ENCODE measurements at regions not wholly inside any gene's neighbourhood (a gene's known extent, or its start where the extent isn't known, plus 50 kb on each side); places are given as distances from the start of the nearest gene placed in this dataset.

DNA sequence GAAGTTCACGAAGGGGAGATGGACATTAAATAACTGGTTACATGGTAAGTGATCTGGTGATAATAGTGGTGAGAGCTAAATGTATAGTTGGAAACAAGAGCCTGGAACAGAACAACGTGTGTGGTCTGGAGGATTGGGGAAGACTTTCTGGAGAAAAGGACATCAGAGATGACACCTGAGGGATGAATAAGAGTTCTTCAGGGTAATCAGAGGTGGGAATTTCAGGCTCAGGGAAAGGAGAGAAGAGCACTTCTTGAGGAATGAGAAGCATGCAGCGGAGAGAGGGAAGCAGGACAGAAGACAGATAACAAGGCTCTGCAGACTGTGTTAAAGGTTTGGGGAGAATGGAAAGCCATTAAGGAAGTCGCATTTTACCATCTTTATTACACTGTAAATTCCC is 450.7 kb downstream of the TNS1 start:
- DNase-seq (ENCODE audit: low read depth), result no peak
- Histone ChIP-seq H3K4me2 (ENCODE audit: low read length) (peak overlapping the region; percentile 22), H3K27ac (ENCODE audit: low read depth, low read length) (no peak overlapping the region), H3K9me3 (ENCODE audit: insufficient read depth, low read depth, low read length) (no peaks in the 10 kb centered on the region), H3K4me1 (ENCODE audit: insufficient read depth, low read length) (peaks cover 12% of the 10 kb centered on the region), H3K9ac (ENCODE audit: low read length) (no peak overlapping the region), H4K20me1 (ENCODE audit: insufficient read depth, low read length) (no peaks in the 10 kb centered on the region), H3K36me3 (ENCODE audit: insufficient read depth, low read length) (no peaks in the 10 kb centered on the region), H3K27me3 (ENCODE audit: insufficient read depth, low read length) (no peaks in the 10 kb centered on the region), H3K4me3 (ENCODE audit: insufficient read depth, low read depth, low read length) (no peak overlapping the region), H2AFZ (ENCODE audit: low read depth, low read length) (no peak overlapping the region), H3K79me2 (ENCODE audit: insufficient read depth, low read length) (no peaks in the 10 kb centered on the region)
- H3K4me3 Mint-ChIP-seq (ENCODE audit: unreplicated experiment), result peak overlapping the region; percentile 7
- H3K36me3 Mint-ChIP-seq (ENCODE audit: low read depth, unreplicated experiment), result no peaks in the 10 kb centered on the region
- H3K27ac Mint-ChIP-seq (ENCODE audit: unreplicated experiment), result peak overlapping the region; percentile 93
- peaks cover 47% of the 10 kb centered on the region for H3K4me1 Mint-ChIP-seq (ENCODE audit: low read depth, unreplicated experiment)
- TF ChIP-seq EZH2 (IDR thresholded peaks at IDR 0.05; ENCODE audit: insufficient read depth, low read length), result no peak
- TF ChIP-seq, protein P1, sequence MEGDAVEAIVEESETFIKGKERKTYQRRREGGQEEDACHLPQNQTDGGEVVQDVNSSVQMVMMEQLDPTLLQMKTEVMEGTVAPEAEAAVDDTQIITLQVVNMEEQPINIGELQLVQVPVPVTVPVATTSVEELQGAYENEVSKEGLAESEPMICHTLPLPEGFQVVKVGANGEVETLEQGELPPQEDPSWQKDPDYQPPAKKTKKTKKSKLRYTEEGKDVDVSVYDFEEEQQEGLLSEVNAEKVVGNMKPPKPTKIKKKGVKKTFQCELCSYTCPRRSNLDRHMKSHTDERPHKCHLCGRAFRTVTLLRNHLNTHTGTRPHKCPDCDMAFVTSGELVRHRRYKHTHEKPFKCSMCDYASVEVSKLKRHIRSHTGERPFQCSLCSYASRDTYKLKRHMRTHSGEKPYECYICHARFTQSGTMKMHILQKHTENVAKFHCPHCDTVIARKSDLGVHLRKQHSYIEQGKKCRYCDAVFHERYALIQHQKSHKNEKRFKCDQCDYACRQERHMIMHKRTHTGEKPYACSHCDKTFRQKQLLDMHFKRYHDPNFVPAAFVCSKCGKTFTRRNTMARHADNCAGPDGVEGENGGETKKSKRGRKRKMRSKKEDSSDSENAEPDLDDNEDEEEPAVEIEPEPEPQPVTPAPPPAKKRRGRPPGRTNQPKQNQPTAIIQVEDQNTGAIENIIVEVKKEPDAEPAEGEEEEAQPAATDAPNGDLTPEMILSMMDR (IDR thresholded peaks at IDR 0.05; ENCODE audit: insufficient read depth, low read depth, low read length), result no peak
- FAIRE-seq, result no peak
- peaks cover 4% of the 10 kb centered on the region for H3K27me3 Mint-ChIP-seq (ENCODE audit: low read depth, unreplicated experiment)
- no peaks in the 10 kb centered on the region for H3K9me3 Mint-ChIP-seq (ENCODE audit: unreplicated experiment)

DNA sequence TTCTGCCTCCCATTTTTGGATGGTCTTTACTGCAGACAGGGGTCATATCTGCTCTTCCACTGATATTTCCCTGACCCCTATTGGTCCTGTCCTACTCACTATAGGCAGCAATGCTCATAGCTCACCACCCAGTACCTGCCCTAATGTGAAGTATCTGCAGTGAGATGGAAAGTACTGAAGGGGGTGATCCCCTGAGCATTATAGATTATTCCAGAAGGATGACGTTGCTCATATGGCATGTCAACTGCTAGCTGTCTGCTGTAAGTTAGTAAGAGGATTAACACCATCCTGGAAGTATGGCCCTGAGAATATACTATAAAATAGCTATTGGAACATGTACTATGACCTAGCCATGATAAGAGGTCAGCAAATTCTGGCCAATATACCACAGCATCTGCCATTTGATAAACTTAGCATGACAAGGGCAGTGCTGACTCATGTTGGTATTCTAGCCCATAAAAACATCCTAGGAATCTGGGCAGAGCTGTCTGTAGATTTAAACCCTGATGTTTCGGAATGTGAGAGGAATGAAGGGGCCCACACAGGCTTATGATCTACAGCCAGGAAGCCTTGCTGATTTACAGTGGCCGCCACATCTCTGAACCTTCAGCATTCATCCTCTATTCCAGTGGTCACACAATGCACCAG is 451.4 kb downstream of the TNS1 start:
- no peak overlapping the region for H3K27ac ChIP-seq (ENCODE audit: low read depth, low read length)
- H3K4me1 ChIP-seq (ENCODE audit: insufficient read depth, low read length), result peaks cover 12% of the 10 kb centered on the region
- H3K4me3 Mint-ChIP-seq (ENCODE audit: unreplicated experiment), result no peak overlapping the region
- peak overlapping the region; percentile 22 for H3K4me2 ChIP-seq (ENCODE audit: low read length)
- no peaks in the 10 kb centered on the region for H3K27me3 ChIP-seq (ENCODE audit: insufficient read depth, low read length)
- peaks cover 50% of the 10 kb centered on the region for H3K4me1 Mint-ChIP-seq (ENCODE audit: low read depth, unreplicated experiment)
- no peaks in the 10 kb centered on the region for H3K36me3 ChIP-seq (ENCODE audit: insufficient read depth, low read length)
- TF ChIP-seq, protein P1 (IDR thresholded peaks at IDR 0.05; ENCODE audit: insufficient read depth, low read depth, low read length), result no peak
- TF ChIP-seq EZH2 (IDR thresholded peaks at IDR 0.05; ENCODE audit: insufficient read depth, low read length), result no peak
- H3K9me3 Mint-ChIP-seq (ENCODE audit: unreplicated experiment), result no peaks in the 10 kb centered on the region
- peak; percentile 79 for DNase-seq (ENCODE audit: low read depth)
- H3K27ac Mint-ChIP-seq (ENCODE audit: unreplicated experiment), result peak overlapping the region; percentile 93
- no peaks in the 10 kb centered on the region for H4K20me1 ChIP-seq (ENCODE audit: insufficient read depth, low read length)
- H2AFZ ChIP-seq (ENCODE audit: low read depth, low read length), result no peak overlapping the region
- H3K4me3 ChIP-seq (ENCODE audit: insufficient read depth, low read depth, low read length), result no peak overlapping the region
- no peaks in the 10 kb centered on the region for H3K27me3 Mint-ChIP-seq (ENCODE audit: low read depth, unreplicated experiment)
- no peaks in the 10 kb centered on the region for H3K79me2 ChIP-seq (ENCODE audit: insufficient read depth, low read length)
- H3K9me3 ChIP-seq (ENCODE audit: insufficient read depth, low read depth, low read length), result no peaks in the 10 kb centered on the region
- peak; percentile 98 for FAIRE-seq
- H3K9ac ChIP-seq (ENCODE audit: low read length), result no peak overlapping the region
- H3K36me3 Mint-ChIP-seq (ENCODE audit: low read depth, unreplicated experiment), result no peaks in the 10 kb centered on the region

DNA sequence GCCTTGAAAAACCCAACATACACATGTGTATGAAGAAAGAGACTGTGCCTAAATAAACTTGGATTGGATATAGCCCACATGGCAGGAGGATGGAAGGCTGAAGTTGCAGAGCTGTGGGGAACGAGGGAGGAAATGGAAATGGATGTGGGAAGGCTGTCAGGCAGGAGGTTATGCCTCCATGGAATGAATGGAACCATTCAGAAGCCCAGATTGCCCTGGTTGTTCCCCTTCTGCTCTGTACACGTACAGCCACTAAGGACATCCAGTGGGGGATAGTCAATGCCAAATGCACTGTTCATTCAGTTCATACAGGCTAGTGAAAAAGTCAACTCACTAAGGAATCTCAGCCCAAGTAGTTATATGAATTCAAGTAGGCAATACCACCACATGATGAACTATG is 463.7 kb downstream of the TNS1 start:
- no peak for FAIRE-seq
- H3K79me2 ChIP-seq (ENCODE audit: insufficient read depth, low read length), result no peaks in the 10 kb centered on the region
- H3K27ac ChIP-seq (ENCODE audit: low read depth, low read length), result no peak overlapping the region
- H3K4me3 ChIP-seq (ENCODE audit: insufficient read depth, low read depth, low read length), result no peak overlapping the region
- H3K9me3 Mint-ChIP-seq (ENCODE audit: unreplicated experiment), result peaks cover 16% of the 10 kb centered on the region
- no peak overlapping the region for H3K4me2 ChIP-seq (ENCODE audit: low read length)
- TF ChIP-seq, protein P1 (IDR thresholded peaks at IDR 0.05; ENCODE audit: insufficient read depth, low read depth, low read length), result no peak
- no peak for TF ChIP-seq EZH2 (IDR thresholded peaks at IDR 0.05; ENCODE audit: insufficient read depth, low read length)
- H3K4me1 Mint-ChIP-seq (ENCODE audit: low read depth, unreplicated experiment), result peaks cover 3% of the 10 kb centered on the region
- no peak overlapping the region for H3K27ac Mint-ChIP-seq (ENCODE audit: unreplicated experiment)
- peaks cover 7% of the 10 kb centered on the region for H3K36me3 Mint-ChIP-seq (ENCODE audit: low read depth, unreplicated experiment)
- no peak overlapping the region for H3K9ac ChIP-seq (ENCODE audit: low read length)
- no peaks in the 10 kb centered on the region for H3K27me3 Mint-ChIP-seq (ENCODE audit: low read depth, unreplicated experiment)
- H3K27me3 ChIP-seq (ENCODE audit: insufficient read depth, low read length), result no peaks in the 10 kb centered on the region
- H2AFZ ChIP-seq (ENCODE audit: low read depth, low read length), result no peak overlapping the region
- H3K9me3 ChIP-seq (ENCODE audit: insufficient read depth, low read depth, low read length), result no peaks in the 10 kb centered on the region
- H3K4me3 Mint-ChIP-seq (ENCODE audit: unreplicated experiment), result no peak overlapping the region
- H3K4me1 ChIP-seq (ENCODE audit: insufficient read depth, low read length), result no peaks in the 10 kb centered on the region
- H3K36me3 ChIP-seq (ENCODE audit: insufficient read depth, low read length), result no peaks in the 10 kb centered on the region
- no peak for DNase-seq (ENCODE audit: low read depth)
- no peaks in the 10 kb centered on the region for H4K20me1 ChIP-seq (ENCODE audit: insufficient read depth, low read length)
